ENCODE measurements at regions not wholly inside any gene's neighbourhood (a gene's known extent, or its start where the extent isn't known, plus 50 kb on each side); places are given as distances from the start of the nearest gene placed in this dataset.

- TF ChIP-seq CTCF (conservative IDR thresholded peaks at IDR 0.05) (no peak), ZFX (IDR thresholded peaks at IDR 0.05) (no peak)
Observed at GRCh38 chr6:142534076-142534475, 232.3 kb downstream of the ADGRG6 start.

Data from C4-2B (cell line).